GM12878 (cell line): ENCODE measurements at regions not wholly inside any gene's neighbourhood (a gene's known extent, or its start where the extent isn't known, plus 50 kb on each side); places are given as distances from the start of the nearest gene placed in this dataset.

Source experiments
- ATAC-seq: fragments of 200-7000 bp; cut with Tn5 transposase; 3 replicates; pipeline ENCODE4 v1.9.1; 2020; ENCODE audit warnings: mild to moderate bottlenecking, moderate library complexity
- BruUV-seq: library from RNA; stranded (reverse); fragments of 400-500 nt; replicated peaks from 2 replicates; lab custom pipeline; 2021; lab: Mats Ljungman, UMichigan
- CTCF ChIA-PET: fragments of 300-600 bp; sonication (Branson Sonifier 250); formaldehyde crosslinking; extraction: SDS; loops from one replicate; lab custom pipeline; 2021; ENCODE audit warnings: inconsistent platforms; lab: Yijun Ruan, JAX
- POLR2A ChIA-PET: fragments of 350-600 bp; formaldehyde crosslinking; extraction: SDS; loops from one replicate; lab custom pipeline; 2021; ENCODE audit warnings: inconsistent platforms; lab: Charles Lee
- RAD21 ChIA-PET: fragments of 300-600 bp; sonication (Branson Sonifier 250); formaldehyde crosslinking; loops from one replicate; lab custom pipeline; 2023; ENCODE audit warnings: antibody characterized with exemption; ENCODE audit not compliant: unreplicated experiment; lab: Charles Lee
- SMC1A ChIA-PET: fragments of 300-600 bp; sonication (Branson Sonifier 250); formaldehyde crosslinking; loops from one replicate; lab custom pipeline; 2023; ENCODE audit not compliant: unreplicated experiment, uncharacterized antibody; lab: Charles Lee
- DNase-seq: peaks from one replicate; pipeline ENCODE4 v3.0.0-alpha.2; 2011; ENCODE audit warnings: low read depth, low spot score
- FAIRE-seq: peaks from 3 replicates; lab custom pipeline; 2011; peaks lifted over from hg19 to GRCh38; lab: Jason Lieb, UNC
- H2AFZ ChIP-seq: 2 replicates; pipeline ENCODE4 v1.6.0; 2011; ENCODE audit warnings: low read depth, low read length, control low read depth; ENCODE audit not compliant: control insufficient read depth
- H3K27ac ChIP-seq: 2 replicates; pipeline ENCODE4 v1.5.1; 2011; ENCODE audit warnings: control low read depth; ENCODE audit not compliant: control insufficient read depth, insufficient read depth
- H3K27me3 ChIP-seq, 2 experiments: replicated peaks in 1 of 2; 2 replicates each; pipeline versions ENCODE4 v1.6.0 to v1.6.1; 2011; ENCODE audit warnings: low read length in 1 of 2; ENCODE audit not compliant: control insufficient read depth in 2 of 2, insufficient read depth in 2 of 2
- H3K36me3 ChIP-seq, 2 experiments: 2 replicates each; pipeline ENCODE4 v1.5.1; 2011; ENCODE audit warnings: low read length in 1 of 2; ENCODE audit not compliant: control insufficient read depth in 2 of 2, insufficient read depth in 2 of 2
- H3K4me1 ChIP-seq: 2 replicates; pipeline ENCODE4 v1.6.1; 2011; ENCODE audit warnings: mild to moderate bottlenecking, low read length, moderate library complexity, mixed read lengths; ENCODE audit not compliant: control insufficient read depth, insufficient read depth
- H3K4me2 ChIP-seq: 2 replicates; pipeline ENCODE4 v1.6.0; 2011; ENCODE audit warnings: control low read depth; ENCODE audit not compliant: control insufficient read depth, insufficient read depth
- H3K4me3 ChIP-seq: fragments of 200-600 bp; sonication (generic); 2 replicates; pipeline ENCODE4 v1.5.1; 2016
- H3K79me2 ChIP-seq: 2 replicates; pipeline ENCODE4 v1.6.0; 2011; ENCODE audit warnings: low read length; ENCODE audit not compliant: control insufficient read depth, insufficient read depth
- H3K9ac ChIP-seq: 2 replicates; pipeline ENCODE4 v1.8.0; 2011; ENCODE audit warnings: low read length, control low read depth, mixed read lengths; ENCODE audit not compliant: control insufficient read depth, insufficient read depth
- H3K9me3 ChIP-seq: replicated peaks from 3 replicates; pipeline ENCODE4 v1.5.1; 2011; ENCODE audit warnings: mild to moderate bottlenecking, low read length; ENCODE audit not compliant: control insufficient read depth, insufficient read depth
- H4K20me1 ChIP-seq: 2 replicates; pipeline ENCODE4 v1.6.0; 2011; ENCODE audit not compliant: control insufficient read depth, insufficient read depth
- CBFB ChIP-seq: IDR thresholded peaks from 2 replicates; pipeline ENCODE4 v1.6.1; 2016; ENCODE audit warnings: antibody characterized with exemption, low read depth
- CHD4 ChIP-seq: fragments of 200-600 bp; sonication (generic); IDR thresholded peaks from 2 replicates; pipeline ENCODE4 v1.6.1; 2016; ENCODE audit warnings: mild to moderate bottlenecking
- EP300 ChIP-seq, 2 experiments: fragments of 150-350 bp in 1 of 2; IDR thresholded peaks; 2 replicates each; pipeline ENCODE4 v1.6.1; 2011 to 2012; ENCODE audit warnings: low read depth in 2 of 2, low read length in 2 of 2, borderline replicate concordance in 1 of 2, improper control_type of control experiment in 1 of 2, inconsistent platforms in 1 of 2; ENCODE audit not compliant: control insufficient read depth in 1 of 2
- FOXK2 ChIP-seq: fragments of 450-650 bp; IDR thresholded peaks from 2 replicates; pipeline ENCODE4 v1.6.1; 2017; ENCODE audit warnings: mild to moderate bottlenecking, moderate library complexity
- HDAC2 ChIP-seq: fragments of 200-600 bp; sonication (generic); IDR thresholded peaks from 2 replicates; pipeline ENCODE4 v1.6.1; 2017
- IKZF1 ChIP-seq: fragments of 450-650 bp; conservative IDR thresholded peaks from 2 replicates; pipeline ENCODE4 v1.6.1; 2017; ENCODE audit warnings: antibody characterized with exemption, mild to moderate bottlenecking
- IKZF2 ChIP-seq, 2 experiments: fragments of 450-650 bp; IDR thresholded peaks; 2 replicates each; pipeline ENCODE4 v1.6.1; 2017; ENCODE audit warnings: mild to moderate bottlenecking in 2 of 2, moderate library complexity in 2 of 2
- NFYA ChIP-seq: IDR thresholded peaks from 2 replicates; pipeline ENCODE4 v1.6.1; 2011; ENCODE audit warnings: low read depth, mild to moderate bottlenecking, low read length, improper control_type of control experiment, borderline replicate concordance
- RBBP5 ChIP-seq: fragments of 200-600 bp; sonication (generic); conservative IDR thresholded peaks from 2 replicates; pipeline ENCODE4 v1.6.1; 2016
- RFX5 ChIP-seq: IDR thresholded peaks from 2 replicates; pipeline ENCODE4 v1.6.1; 2011; ENCODE audit warnings: low read depth, low read length, improper control_type of control experiment
- WGBS: methylation state at CpG from one replicate; pipeline ENCODE4 v1.1.6; 2016; ENCODE audit warnings: low lambda C conversion rate; ENCODE audit not compliant: insufficient replicate concordance, insufficient coverage; ENCODE audit errors: missing lambda C conversion rate; 5-methylcytosine and 5-hydroxymethylcytosine counted together
- in situ Hi-C: fragments of 300-500 bp; cut with MboI; formaldehyde crosslinking; loops from 9 replicates; pipeline ENCODE4 v1.14.3; 2018; ENCODE audit warnings: mixed read lengths
- intact Hi-C: fragments of 100-400 bp; cut with micrococcal nuclease; formaldehyde crosslinking; loops from one replicate; pipeline ENCODE4 v1.14.2; 2022; ENCODE audit not compliant: unreplicated experiment
- TF ChIP-seq, protein P1 (sequence below): fragments of 450-650 bp; IDR thresholded peaks from 2 replicates; pipeline ENCODE4 v1.6.1; 2017; ENCODE audit warnings: mild to moderate bottlenecking, moderate library complexity
- TF ChIP-seq, protein P2 (sequence below): fragments of 450-650 bp; formaldehyde crosslinking; IDR thresholded peaks from 2 replicates; pipeline ENCODE4 v1.5.0; 2022; ENCODE audit warnings: mild to moderate bottlenecking, missing genetic modification characterization

DNA sequence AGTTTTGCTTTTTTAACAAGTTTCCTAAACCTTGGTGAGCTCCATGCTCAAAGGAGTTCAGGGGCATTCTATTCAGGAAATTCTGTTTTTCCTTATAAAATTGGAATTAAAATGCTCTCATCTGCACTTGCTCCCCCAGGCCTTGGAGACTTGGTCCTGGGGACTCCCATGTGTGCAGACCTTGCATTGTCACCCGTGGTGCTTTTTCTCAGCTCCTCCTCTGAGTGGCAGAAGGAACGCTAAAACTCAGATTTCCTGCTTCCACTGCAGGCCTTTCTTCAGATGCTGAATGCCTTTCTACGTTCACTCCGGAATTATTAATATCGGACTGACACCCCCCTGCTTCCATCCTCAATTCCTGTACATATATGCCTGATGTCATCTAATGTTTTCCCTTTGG, 248.7 kb upstream of the RREB1 start (continued):
- TF ChIP-seq, protein P1, sequence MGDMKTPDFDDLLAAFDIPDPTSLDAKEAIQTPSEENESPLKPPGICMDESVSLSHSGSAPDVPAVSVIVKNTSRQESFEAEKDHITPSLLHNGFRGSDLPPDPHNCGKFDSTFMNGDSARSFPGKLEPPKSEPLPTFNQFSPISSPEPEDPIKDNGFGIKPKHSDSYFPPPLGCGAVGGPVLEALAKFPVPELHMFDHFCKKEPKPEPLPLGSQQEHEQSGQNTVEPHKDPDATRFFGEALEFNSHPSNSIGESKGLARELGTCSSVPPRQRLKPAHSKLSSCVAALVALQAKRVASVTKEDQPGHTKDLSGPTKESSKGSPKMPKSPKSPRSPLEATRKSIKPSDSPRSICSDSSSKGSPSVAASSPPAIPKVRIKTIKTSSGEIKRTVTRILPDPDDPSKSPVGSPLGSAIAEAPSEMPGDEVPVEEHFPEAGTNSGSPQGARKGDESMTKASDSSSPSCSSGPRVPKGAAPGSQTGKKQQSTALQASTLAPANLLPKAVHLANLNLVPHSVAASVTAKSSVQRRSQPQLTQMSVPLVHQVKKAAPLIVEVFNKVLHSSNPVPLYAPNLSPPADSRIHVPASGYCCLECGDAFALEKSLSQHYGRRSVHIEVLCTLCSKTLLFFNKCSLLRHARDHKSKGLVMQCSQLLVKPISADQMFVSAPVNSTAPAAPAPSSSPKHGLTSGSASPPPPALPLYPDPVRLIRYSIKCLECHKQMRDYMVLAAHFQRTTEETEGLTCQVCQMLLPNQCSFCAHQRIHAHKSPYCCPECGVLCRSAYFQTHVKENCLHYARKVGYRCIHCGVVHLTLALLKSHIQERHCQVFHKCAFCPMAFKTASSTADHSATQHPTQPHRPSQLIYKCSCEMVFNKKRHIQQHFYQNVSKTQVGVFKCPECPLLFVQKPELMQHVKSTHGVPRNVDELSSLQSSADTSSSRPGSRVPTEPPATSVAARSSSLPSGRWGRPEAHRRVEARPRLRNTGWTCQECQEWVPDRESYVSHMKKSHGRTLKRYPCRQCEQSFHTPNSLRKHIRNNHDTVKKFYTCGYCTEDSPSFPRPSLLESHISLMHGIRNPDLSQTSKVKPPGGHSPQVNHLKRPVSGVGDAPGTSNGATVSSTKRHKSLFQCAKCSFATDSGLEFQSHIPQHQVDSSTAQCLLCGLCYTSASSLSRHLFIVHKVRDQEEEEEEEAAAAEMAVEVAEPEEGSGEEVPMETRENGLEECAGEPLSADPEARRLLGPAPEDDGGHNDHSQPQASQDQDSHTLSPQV: no peak
- TF ChIP-seq, all 136 proteins: peak for 0

DNA sequence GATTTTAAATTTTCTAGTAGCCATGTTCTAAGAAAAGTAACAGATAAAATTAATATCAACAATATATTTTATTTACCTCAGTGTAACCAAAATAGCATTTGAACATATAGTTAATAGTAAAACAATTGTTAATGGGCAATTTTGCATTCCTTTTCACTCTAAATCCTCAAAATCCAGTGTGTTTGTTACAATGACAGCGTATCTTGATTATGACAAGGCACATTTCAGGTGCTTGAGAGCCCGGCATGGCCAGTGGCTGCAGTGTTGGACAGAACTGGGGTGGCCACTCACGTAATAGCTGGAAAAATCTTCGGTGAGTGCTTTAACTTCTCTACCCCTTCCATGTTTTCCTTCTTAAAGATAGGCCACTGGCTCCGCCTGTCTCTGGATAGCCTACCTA, 248.0 kb upstream of the RREB1 start:
- FAIRE-seq: no peak
- TF ChIP-seq FOXK2 (no peak), RBBP5 (no peak), EP300 (IDR thresholded peaks at IDR 0.05; ENCODE audit: borderline replicate concordance in 1 of 2, control insufficient read depth in 1 of 2, low read depth in 2 of 2, low read length in 2 of 2) (no peak), IKZF1 (no peak), CHD4 (no peak), HDAC2 (no peak), IKZF2 (IDR thresholded peaks at IDR 0.05) (no peak), RFX5 (no peak), NFYA (no peak), CBFB (no peak)
- TF ChIP-seq, protein P2, sequence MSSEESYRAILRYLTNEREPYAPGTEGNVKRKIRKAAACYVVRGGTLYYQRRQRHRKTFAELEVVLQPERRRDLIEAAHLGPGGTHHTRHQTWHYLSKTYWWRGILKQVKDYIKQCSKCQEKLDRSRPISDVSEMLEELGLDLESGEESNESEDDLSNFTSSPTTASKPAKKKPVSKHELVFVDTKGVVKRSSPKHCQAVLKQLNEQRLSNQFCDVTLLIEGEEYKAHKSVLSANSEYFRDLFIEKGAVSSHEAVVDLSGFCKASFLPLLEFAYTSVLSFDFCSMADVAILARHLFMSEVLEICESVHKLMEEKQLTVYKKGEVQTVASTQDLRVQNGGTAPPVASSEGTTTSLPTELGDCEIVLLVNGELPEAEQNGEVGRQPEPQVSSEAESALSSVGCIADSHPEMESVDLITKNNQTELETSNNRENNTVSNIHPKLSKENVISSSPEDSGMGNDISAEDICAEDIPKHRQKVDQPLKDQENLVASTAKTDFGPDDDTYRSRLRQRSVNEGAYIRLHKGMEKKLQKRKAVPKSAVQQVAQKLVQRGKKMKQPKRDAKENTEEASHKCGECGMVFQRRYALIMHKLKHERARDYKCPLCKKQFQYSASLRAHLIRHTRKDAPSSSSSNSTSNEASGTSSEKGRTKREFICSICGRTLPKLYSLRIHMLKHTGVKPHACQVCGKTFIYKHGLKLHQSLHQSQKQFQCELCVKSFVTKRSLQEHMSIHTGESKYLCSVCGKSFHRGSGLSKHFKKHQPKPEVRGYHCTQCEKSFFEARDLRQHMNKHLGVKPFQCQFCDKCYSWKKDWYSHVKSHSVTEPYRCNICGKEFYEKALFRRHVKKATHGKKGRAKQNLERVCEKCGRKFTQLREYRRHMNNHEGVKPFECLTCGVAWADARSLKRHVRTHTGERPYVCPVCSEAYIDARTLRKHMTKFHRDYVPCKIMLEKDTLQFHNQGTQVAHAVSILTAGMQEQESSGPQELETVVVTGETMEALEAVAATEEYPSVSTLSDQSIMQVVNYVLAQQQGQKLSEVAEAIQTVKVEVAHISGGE: no peak
- intact Hi-C loops: loop anchor here (5.0 kb wide), 2 partner anchors 42 to 57 kb away; no protein-coding TSS in a partner anchor

More for the DNA sequence above, 248.0 kb upstream of the RREB1 start:
- no TSS peak for BruUV-seq
- no peaks in the 10 kb centered on the region for H3K79me2 ChIP-seq
- no peak overlapping the region for H3K27ac ChIP-seq
- no peak for DNase-seq
- no peak for ATAC-seq
- no peak overlapping the region for H2AFZ ChIP-seq
- no peaks in the 10 kb centered on the region for H3K27me3 ChIP-seq
- ChIA-PET SMC1A (interaction anchor here (0.8 to 1.3 kb wide), 2 partner anchors 10 to 56 kb away, joined by 3 read pairs; no protein-coding TSS in a partner anchor), CTCF (interaction anchor here (0.6 to 1.4 kb wide), 2 partner anchors 183 to 1478 kb away, joined by 3 read pairs; no protein-coding TSS in a partner anchor), POLR2A (interaction anchor here (0.5 to 1.4 kb wide), 4 partner anchors 8 to 57 kb away, joined by 3 to 4 read pairs (median 3); no protein-coding TSS in a partner anchor), RAD21 (interaction anchor here (0.8 kb wide), 1 partner anchor 59 kb away, joined by 4 read pairs; no protein-coding TSS in a partner anchor)
- no peaks in the 10 kb centered on the region for H3K9me3 ChIP-seq
- no peaks in the 10 kb centered on the region for H3K36me3 ChIP-seq
- H4K20me1 ChIP-seq: no peaks in the 10 kb centered on the region
- WGBS: 90% methylated on average over 5 of the region's 5 CpGs
- H3K4me2 ChIP-seq: no peak overlapping the region
- no peak overlapping the region for H3K9ac ChIP-seq
- in situ Hi-C loops: no loop called here
- peaks cover 14% of the 10 kb centered on the region for H3K4me1 ChIP-seq
- H3K4me3 ChIP-seq: no peak overlapping the region
